Fibroblast of lung (primary cell): ENCODE measurements at regions not wholly inside any gene's neighbourhood (a gene's known extent, or its start where the extent isn't known, plus 50 kb on each side); places are given as distances from the start of the nearest gene placed in this dataset.

Source experiments
- DNase-seq, 2 donors: peaks; one replicate each; pipeline versions ENCODE4 v3.0.0 to v3.0.0-alpha.2; 2010; ENCODE audit warnings: low read depth in 2 of 2
- H2AFZ ChIP-seq: 2 replicates; pipeline ENCODE4 v1.5.1; 2012; ENCODE audit warnings: low read length, control low read depth, inconsistent platforms
- H3K27ac ChIP-seq: 2 replicates; pipeline ENCODE4 v1.5.1; 2011; ENCODE audit warnings: low read length, control low read depth; ENCODE audit not compliant: insufficient read depth
- H3K27me3 ChIP-seq: 2 replicates; pipeline ENCODE4 v1.5.1; 2011; ENCODE audit warnings: mild to moderate bottlenecking, low read length; ENCODE audit not compliant: control insufficient read depth, insufficient read depth
- H3K36me3 ChIP-seq: 2 replicates; pipeline ENCODE4 v1.5.1; 2011; ENCODE audit warnings: low read length; ENCODE audit not compliant: control insufficient read depth, insufficient read depth
- H3K4me1 ChIP-seq: 2 replicates; pipeline ENCODE4 v1.5.1; 2011; ENCODE audit warnings: low read length; ENCODE audit not compliant: control insufficient read depth, insufficient read depth; ENCODE audit errors: extremely low read depth
- H3K4me2 ChIP-seq: 2 replicates; pipeline ENCODE4 v1.5.1; 2011; ENCODE audit warnings: low read length, control low read depth; ENCODE audit not compliant: insufficient read depth; ENCODE audit errors: extremely low read depth
- H3K4me3 ChIP-seq, 4 experiments: fragments of 200-600 bp in 1 of 4; sonication (generic) in 1 of 4; replicated peaks in 1 of 4; 2 replicates each; pipeline ENCODE4 v1.5.1; 2011 to 2016; ENCODE audit warnings: low read length in 4 of 4, low read depth in 3 of 4, mild to moderate bottlenecking in 3 of 4, control low read depth in 2 of 4, inconsistent platforms in 1 of 4, mixed read lengths in 1 of 4; ENCODE audit not compliant: insufficient read depth in 1 of 4; ENCODE audit errors: control extremely low read depth in 1 of 4
- H3K79me2 ChIP-seq: 2 replicates; pipeline ENCODE4 v1.5.1; 2012; ENCODE audit warnings: mild to moderate bottlenecking, low read length, inconsistent platforms; ENCODE audit not compliant: control insufficient read depth, insufficient read depth
- H3K9ac ChIP-seq: 2 replicates; pipeline ENCODE4 v1.5.1; 2011; ENCODE audit warnings: mild to moderate bottlenecking, low read length, control low read depth; ENCODE audit not compliant: insufficient read depth
- H3K9me3 ChIP-seq: 2 replicates; pipeline ENCODE4 v1.5.1; 2012; ENCODE audit warnings: low read depth, low read length; ENCODE audit not compliant: control insufficient read depth, insufficient read depth
- H4K20me1 ChIP-seq: 2 replicates; pipeline ENCODE4 v1.5.1; 2011; ENCODE audit warnings: low read length; ENCODE audit not compliant: control insufficient read depth, insufficient read depth; ENCODE audit errors: extremely low read depth
- CTCF ChIP-seq, 2 donors: IDR thresholded peaks in 1 of 2; conservative IDR thresholded peaks in 1 of 2; 1 replicate in 1 of 2; 2 replicates in 1 of 2; pipeline ENCODE4 v1.5.1; 2011 to 2012; ENCODE audit warnings: low read length in 2 of 2, control low read depth in 1 of 2, inconsistent platforms in 1 of 2, low read depth in 1 of 2, mild to moderate bottlenecking in 1 of 2
- EZH2 ChIP-seq: IDR thresholded peaks from 2 replicates; pipeline ENCODE4 v1.5.1; 2012; ENCODE audit warnings: low read length, control low read depth, mild to moderate bottlenecking; ENCODE audit errors: missing control alignments

DNA sequence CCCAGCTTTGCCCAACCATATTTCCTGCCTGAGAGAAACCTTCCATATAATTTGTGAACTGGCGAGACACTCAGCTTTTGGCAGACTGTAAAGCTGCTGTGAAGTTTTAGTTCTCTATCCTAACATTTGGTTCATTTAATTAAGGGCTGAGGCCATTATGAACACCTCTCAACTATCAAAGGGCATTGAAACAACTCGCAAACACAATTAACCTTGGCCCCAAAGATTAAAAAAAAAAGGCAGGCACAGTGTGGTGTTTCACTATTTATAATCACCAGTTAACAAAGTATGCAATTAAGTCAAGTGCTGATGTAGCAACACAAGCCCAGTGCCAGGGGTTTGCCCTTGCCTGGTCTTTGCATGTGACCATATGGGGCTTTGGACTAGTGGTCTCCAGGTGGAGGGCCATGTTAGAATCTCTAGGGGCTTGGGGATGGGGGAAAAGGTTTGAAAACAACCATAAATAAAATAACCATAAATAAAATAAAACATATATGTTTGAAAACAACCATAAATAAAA is 297.6 kb upstream of the SKOR2 start:
- no peak overlapping the region for H3K27ac ChIP-seq
- no peak overlapping the region for H2AFZ ChIP-seq
- no peaks in the 10 kb centered on the region for H3K9me3 ChIP-seq
- no peaks in the 10 kb centered on the region for H3K27me3 ChIP-seq
- no peaks in the 10 kb centered on the region for H4K20me1 ChIP-seq
- H3K4me1 ChIP-seq = no peaks in the 10 kb centered on the region
- no peaks in the 10 kb centered on the region for H3K79me2 ChIP-seq
- no peak overlapping the region for H3K4me2 ChIP-seq
- H3K9ac ChIP-seq = no peak overlapping the region
- TF ChIP-seq EZH2 = no peak
- no peak for TF ChIP-seq CTCF (conservative IDR thresholded peaks at IDR 0.05 in 1 of 2, IDR thresholded peaks at IDR 0.05 in 1 of 2; ENCODE audit: low read depth in 1 of 2, low read length in 2 of 2)
- no peak for DNase-seq
- no peak overlapping the region for H3K4me3 ChIP-seq
- H3K36me3 ChIP-seq = no peaks in the 10 kb centered on the region

GRCh38 chr18:47547539-47548202 is 296.2 kb upstream of the SKOR2 start:
- TF ChIP-seq CTCF (conservative IDR thresholded peaks at IDR 0.05 in 1 of 2, IDR thresholded peaks at IDR 0.05 in 1 of 2; ENCODE audit: low read depth in 1 of 2, low read length in 2 of 2) (no peak), EZH2 (no peak)
- no peak for DNase-seq
- no peaks in the 10 kb centered on the region for H3K27me3 ChIP-seq
- no peaks in the 10 kb centered on the region for H3K36me3 ChIP-seq
- no peak overlapping the region for H3K27ac ChIP-seq
- no peak overlapping the region for H3K4me3 ChIP-seq
- H4K20me1 ChIP-seq = no peaks in the 10 kb centered on the region
- no peak overlapping the region for H3K9ac ChIP-seq
- no peak overlapping the region for H2AFZ ChIP-seq
- H3K4me2 ChIP-seq = no peak overlapping the region
- H3K4me1 ChIP-seq = no peaks in the 10 kb centered on the region
- H3K9me3 ChIP-seq = no peaks in the 10 kb centered on the region
- no peaks in the 10 kb centered on the region for H3K79me2 ChIP-seq

DNA sequence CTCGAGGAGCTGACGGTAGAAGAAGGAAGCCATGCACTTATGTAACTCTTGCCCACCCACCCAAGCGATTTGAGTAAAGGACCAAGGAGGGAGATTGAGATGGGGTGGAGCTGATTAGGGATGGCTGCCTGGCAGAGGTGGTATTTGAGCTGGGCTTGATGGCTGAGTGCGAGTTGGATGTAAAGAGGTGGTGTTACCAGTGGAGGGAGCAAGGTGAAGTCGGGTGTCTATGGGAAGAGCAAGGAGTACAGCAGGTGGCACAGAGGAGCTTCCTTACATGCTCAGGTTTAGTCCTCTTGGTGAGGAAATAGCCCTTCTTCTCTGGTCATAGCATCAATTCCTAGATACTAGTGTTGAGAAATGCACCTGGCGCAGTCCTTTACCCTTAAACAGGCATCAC is 294.2 kb upstream of the SKOR2 start:
- Histone ChIP-seq H2AFZ (no peak overlapping the region), H3K9me3 (no peaks in the 10 kb centered on the region), H3K4me1 (no peaks in the 10 kb centered on the region), H3K36me3 (no peaks in the 10 kb centered on the region), H4K20me1 (no peaks in the 10 kb centered on the region), H3K4me2 (no peak overlapping the region), H3K9ac (no peak overlapping the region), H3K4me3 (no peak overlapping the region), H3K27me3 (no peaks in the 10 kb centered on the region), H3K79me2 (no peaks in the 10 kb centered on the region), H3K27ac (no peak overlapping the region)
- no peak for TF ChIP-seq EZH2
- TF ChIP-seq CTCF (conservative IDR thresholded peaks at IDR 0.05 in 1 of 2, IDR thresholded peaks at IDR 0.05 in 1 of 2; ENCODE audit: low read depth in 1 of 2, low read length in 2 of 2) = no peak
- DNase-seq = no peak
